HepG2 (cell line): ENCODE measurements at regions not wholly inside any gene's neighbourhood (a gene's known extent, or its start where the extent isn't known, plus 50 kb on each side); places are given as distances from the start of the nearest gene placed in this dataset.

Experiments
- ATAC-seq: fragments of 200-7000 bp; cut with Tn5 transposase; 3 replicates; pipeline ENCODE4 v1.9.1; 2020; ENCODE audit warnings: mild to moderate bottlenecking, moderate library complexity
- BruUV-seq: library from RNA; stranded (reverse); fragments of 400-500 nt; replicated peaks from 2 replicates; lab custom pipeline; 2021; lab: Mats Ljungman, UMichigan
- CTCF ChIA-PET: fragments of 300-600 bp; formaldehyde crosslinking; extraction: SDS; loops from one replicate; lab custom pipeline; 2021; ENCODE audit warnings: low total read pairs, inconsistent platforms, low intra/inter-chr PET ratio; lab: Yijun Ruan, JAX
- POLR2A ChIA-PET: fragments of 350-600 bp; sonication (Branson Sonifier 250); formaldehyde crosslinking; loops from one replicate; lab custom pipeline; 2020; ENCODE audit warnings: antibody characterized with exemption, inconsistent platforms; lab: Yijun Ruan, JAX
- DNase-seq: peaks from one replicate; pipeline ENCODE4 v3.0.0-alpha.2; 2015; ENCODE audit warnings: low spot score
- FAIRE-seq: peaks from 3 replicates; lab custom pipeline; 2011; peaks lifted over from hg19 to GRCh38; lab: Jason Lieb, UNC
- H2AFZ ChIP-seq: one replicate; pipeline ENCODE4 v1.6.1; 2011; ENCODE audit warnings: low read length, inconsistent platforms
- H3K27ac ChIP-seq: fragments of 300-600 bp; 3 replicates; pipeline ENCODE4 v1.8.0; 2011; ENCODE audit warnings: mixed run types, mild to moderate bottlenecking, mixed read lengths, low read length, inconsistent platforms; ENCODE audit not compliant: insufficient read depth; ENCODE audit errors: extremely low read length
- H3K27me3 ChIP-seq, 2 experiments: fragments of 200-600 bp in 1 of 2; 2 replicates in 1 of 2; 3 replicates in 1 of 2; pipeline versions ENCODE4 v1.6.0 to v1.8.0; 2011; ENCODE audit warnings: low read length in 2 of 2, mild to moderate bottlenecking in 2 of 2, moderate library complexity in 2 of 2, inconsistent platforms in 1 of 2; ENCODE audit not compliant: insufficient read depth in 2 of 2, control insufficient read depth in 1 of 2
- H3K36me3 ChIP-seq, 2 experiments: fragments of 200-600 bp in 1 of 2; replicated peaks in 1 of 2; 2 replicates in 1 of 2; 3 replicates in 1 of 2; pipeline versions ENCODE4 v1.5.1 to v1.8.0; 2011; ENCODE audit warnings: low read length in 2 of 2, inconsistent platforms in 1 of 2; ENCODE audit not compliant: insufficient read depth in 2 of 2, control insufficient read depth in 1 of 2
- H3K4me1 ChIP-seq: 2 replicates; pipeline ENCODE4 v1.5.1; 2012; ENCODE audit warnings: low read length, inconsistent platforms; ENCODE audit not compliant: insufficient read depth
- H3K4me2 ChIP-seq: 2 replicates; pipeline ENCODE4 v1.6.0; 2011; ENCODE audit warnings: low read depth, low read length, inconsistent platforms
- H3K4me3 ChIP-seq, 3 experiments: fragments of 200-600 bp in 1 of 3; sonication (generic), shearing (Covaris generic) in 1 of 3; replicated peaks in 1 of 3; 2 replicates each; pipeline ENCODE4 v1.5.1; 2011 to 2016; ENCODE audit warnings: low read length in 3 of 3, inconsistent platforms in 2 of 3, low read depth in 2 of 3, mild to moderate bottlenecking in 2 of 3, control low read depth in 1 of 3, mixed read lengths in 1 of 3; ENCODE audit not compliant: insufficient read depth in 1 of 3
- H3K79me2 ChIP-seq: one replicate; pipeline ENCODE4 v1.6.1; 2011; ENCODE audit warnings: low read length, inconsistent platforms; ENCODE audit not compliant: insufficient read depth
- H3K9ac ChIP-seq: 2 replicates; pipeline ENCODE4 v1.6.0; 2011; ENCODE audit warnings: mild to moderate bottlenecking, low read depth, low read length, inconsistent platforms; ENCODE audit not compliant: insufficient read depth
- H3K9me3 ChIP-seq: 2 replicates; pipeline ENCODE4 v1.5.1; 2012; ENCODE audit warnings: mild to moderate bottlenecking, low read length
- H4K20me1 ChIP-seq: 2 replicates; pipeline ENCODE4 v1.6.0; 2011; ENCODE audit warnings: inconsistent platforms, mild to moderate bottlenecking, low read length, moderate library complexity; ENCODE audit not compliant: insufficient read depth
- ADNP ChIP-seq: sonication (generic); formaldehyde crosslinking; IDR thresholded peaks from 2 replicates; pipeline ENCODE4 v1.4.0; 2020; ENCODE audit warnings: missing genetic modification reagents
- BATF2 ChIP-seq: sonication (generic); formaldehyde crosslinking; IDR thresholded peaks from 2 replicates; pipeline ENCODE4 v1.8.0; 2022; ENCODE audit warnings: mild to moderate bottlenecking, missing genetic modification reagents, moderate library complexity
- FOXP1 ChIP-seq, 2 experiments: fragments of 450-650 bp in 1 of 2; IDR thresholded peaks; 2 replicates each; pipeline ENCODE4 v1.6.1; 2017 to 2018; ENCODE audit warnings: antibody characterized with exemption in 1 of 2
- GATAD1 ChIP-seq: IDR thresholded peaks from 2 replicates; pipeline ENCODE4 v1.6.1; 2016; ENCODE audit warnings: missing genetic modification reagents, missing compliant biosample characterization
- GZF1 ChIP-seq: sonication (generic); formaldehyde crosslinking; IDR thresholded peaks from 2 replicates; pipeline ENCODE4 v1.5.1; 2020; ENCODE audit warnings: mild to moderate bottlenecking, missing genetic modification reagents
- HNF1B ChIP-seq: sonication (generic); formaldehyde crosslinking; IDR thresholded peaks from 2 replicates; pipeline ENCODE4 v1.5.1; 2020; ENCODE audit warnings: mild to moderate bottlenecking, moderate library complexity, missing genetic modification reagents
- HNRNPLL ChIP-seq: fragments of 200-400 bp; formaldehyde crosslinking; IDR thresholded peaks from 2 replicates; pipeline ENCODE4 v1.6.1; 2017; ENCODE audit warnings: mild to moderate bottlenecking, low read depth, low read length; ENCODE audit not compliant: poor library complexity, severe bottlenecking
- IKZF5 ChIP-seq: IDR thresholded peaks from 2 replicates; pipeline ENCODE4 v1.6.1; 2018; ENCODE audit warnings: missing genetic modification reagents, mild to moderate bottlenecking, missing compliant biosample characterization
- MEF2D ChIP-seq: sonication (generic); formaldehyde crosslinking; IDR thresholded peaks from 2 replicates; pipeline ENCODE4 v1.5.1; 2020; ENCODE audit warnings: mild to moderate bottlenecking, missing genetic modification reagents
- PAWR ChIP-seq: sonication (generic); formaldehyde crosslinking; IDR thresholded peaks from 2 replicates; pipeline ENCODE4 v1.4.0; 2020; ENCODE audit warnings: missing genetic modification reagents, mild to moderate bottlenecking, borderline replicate concordance
- PCBP1 ChIP-seq: fragments of 200-400 bp; formaldehyde crosslinking; IDR thresholded peaks from 2 replicates; pipeline ENCODE4 v1.6.1; 2017; ENCODE audit warnings: mild to moderate bottlenecking, low read depth, low read length, borderline replicate concordance
- PRMT3 ChIP-seq: sonication (generic); formaldehyde crosslinking; IDR thresholded peaks from 2 replicates; pipeline ENCODE4 v1.8.1; 2022; ENCODE audit warnings: low read depth, mild to moderate bottlenecking, moderate library complexity, missing genetic modification reagents, borderline replicate concordance
- SOX6 ChIP-seq, 2 experiments: fragments of 450-650 bp in 1 of 2; sonication (generic) in 1 of 2; formaldehyde crosslinking in 1 of 2; IDR thresholded peaks; 2 replicates each; pipeline versions ENCODE4 v1.4.0 to v1.6.1; 2017 to 2020; ENCODE audit warnings: antibody characterized with exemption in 1 of 2, mild to moderate bottlenecking in 1 of 2, missing genetic modification reagents in 1 of 2
- SPEN ChIP-seq: sonication (generic); formaldehyde crosslinking; IDR thresholded peaks from 2 replicates; pipeline ENCODE4 v1.5.1; 2020; ENCODE audit warnings: low read depth, mild to moderate bottlenecking, missing genetic modification reagents
- ZNF136 ChIP-seq: sonication (generic); formaldehyde crosslinking; IDR thresholded peaks from 2 replicates; pipeline ENCODE4 v1.8.1; 2022; ENCODE audit warnings: low read depth, mild to moderate bottlenecking, moderate library complexity, missing genetic modification reagents
- ZNF24 ChIP-seq: fragments of 450-650 bp; IDR thresholded peaks from 2 replicates; pipeline ENCODE4 v1.6.1; 2017; ENCODE audit warnings: antibody characterized with exemption, mild to moderate bottlenecking
- ZNF691 ChIP-seq: sonication (generic); formaldehyde crosslinking; IDR thresholded peaks from 2 replicates; pipeline ENCODE4 v1.4.0; 2020; ENCODE audit warnings: missing genetic modification reagents, low read depth, mild to moderate bottlenecking, borderline replicate concordance
- WGBS: methylation state at CpG from one replicate; pipeline ENCODE4 v1.1.6; 2017; ENCODE audit warnings: low lambda C conversion rate; 5-methylcytosine and 5-hydroxymethylcytosine counted together
- in situ Hi-C: cut with HindIII; loops from 2 replicates; pipeline ENCODE4 v1.10.0; 2017; ENCODE audit warnings: low pct_unique_long_range_greater_than_20kb; ENCODE audit not compliant: extremely low pct_ligation_motif_present
- intact Hi-C: fragments of 100-400 bp; cut with micrococcal nuclease; formaldehyde crosslinking; loops from one replicate; pipeline ENCODE4 v1.10.0; 2022; ENCODE audit not compliant: unreplicated experiment
- TF ChIP-seq, protein P1 (sequence below): sonication (generic); formaldehyde crosslinking; IDR thresholded peaks from 2 replicates; pipeline ENCODE4 v1.5.1; 2020; ENCODE audit warnings: mild to moderate bottlenecking, missing genetic modification reagents, borderline replicate concordance

- TF ChIP-seq HNF1B (no peak), FOXP1 (IDR thresholded peaks at IDR 0.05) (no peak), FOXP1 (CRISPR knock-in tag; IDR thresholded peaks at IDR 0.05) (no peak), IKZF5 (CRISPR knock-in tag) (no peak)
- TF ChIP-seq, all 625 proteins: peak for 0
These were observed 332.3 kb downstream of the COL11A1 start (continued) for GRCh38 chr1:102776071-102776470.

DNA sequence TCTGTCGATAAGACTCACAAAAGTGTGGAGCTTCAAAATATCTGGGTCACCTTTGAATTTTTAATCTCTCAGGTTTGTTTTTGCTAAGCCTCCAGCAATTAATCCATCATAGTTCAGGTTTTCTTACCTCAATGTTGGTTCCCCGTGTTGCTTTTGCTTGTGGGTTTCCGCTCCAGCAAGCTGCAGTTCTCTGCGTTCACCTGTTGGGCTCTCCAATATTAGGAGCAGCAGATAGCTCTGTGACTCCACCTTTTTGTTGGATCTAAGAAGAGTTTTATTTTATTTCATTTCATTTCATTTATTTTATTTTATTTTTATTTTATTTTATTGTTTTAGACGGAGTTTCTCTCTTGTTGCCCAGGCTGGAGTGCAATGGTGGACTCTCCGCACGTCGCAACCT lies 335.5 kb downstream of the COL11A1 start:
- no TSS peak for BruUV-seq
- no peak for TF ChIP-seq BATF2
- no peak for TF ChIP-seq ZNF691 (CRISPR knock-in tag)
- no peak for TF ChIP-seq ZNF136
- TF ChIP-seq HNRNPLL = no peak
- TF ChIP-seq PAWR = no peak
- no peak for TF ChIP-seq PCBP1
- TF ChIP-seq SOX6 (IDR thresholded peaks at IDR 0.05) = no peak
- TF ChIP-seq SOX6 (CRISPR knock-in tag; IDR thresholded peaks at IDR 0.05) = no peak
- TF ChIP-seq PRMT3 (CRISPR knock-in tag) = no peak
- no peak for TF ChIP-seq ADNP (CRISPR knock-in tag)
- TF ChIP-seq, protein P1, sequence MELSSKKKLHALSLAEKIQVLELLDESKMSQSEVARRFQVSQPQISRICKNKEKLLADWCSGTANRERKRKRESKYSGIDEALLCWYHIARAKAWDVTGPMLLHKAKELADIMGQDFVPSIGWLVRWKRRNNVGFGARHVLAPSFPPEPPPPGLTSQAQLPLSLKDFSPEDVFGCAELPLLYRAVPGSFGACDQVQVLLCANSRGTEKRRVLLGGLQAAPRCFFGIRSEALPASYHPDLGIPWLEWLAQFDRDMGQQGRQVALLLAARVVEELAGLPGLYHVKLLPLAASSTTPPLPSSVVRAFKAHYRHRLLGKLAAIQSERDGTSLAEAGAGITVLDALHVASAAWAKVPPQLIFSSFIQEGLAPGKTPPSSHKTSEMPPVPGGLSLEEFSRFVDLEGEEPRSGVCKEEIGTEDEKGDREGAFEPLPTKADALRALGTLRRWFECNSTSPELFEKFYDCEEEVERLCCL (CRISPR knock-in tag) = no peak
- no peak for TF ChIP-seq SPEN (CRISPR knock-in tag)
- TF ChIP-seq GZF1 (CRISPR knock-in tag) = no peak
- TF ChIP-seq MEF2D (CRISPR knock-in tag) = no peak
- TF ChIP-seq GATAD1 (CRISPR knock-in tag) = no peak
- no peak for TF ChIP-seq ZNF24
- in situ Hi-C loops (no loop called here), intact Hi-C loops (no loop called here)
- Histone ChIP-seq H3K4me2 (no peak overlapping the region), H3K9me3 (no peaks in the 10 kb centered on the region), H3K9ac (no peak overlapping the region), H3K36me3 (no peaks in the 10 kb centered on the region), H3K27me3 (no peaks in the 10 kb centered on the region), H2AFZ (no peak overlapping the region), H4K20me1 (no peaks in the 10 kb centered on the region), H3K4me1 (no peaks in the 10 kb centered on the region), H3K4me3 (no peak overlapping the region), H3K27ac (no peak overlapping the region), H3K79me2 (no peaks in the 10 kb centered on the region)
- 48% methylated on average over 8 of the region's 8 CpGs for WGBS
- ChIA-PET CTCF (no interaction called here), POLR2A (no interaction called here)
- no peak for DNase-seq
- no peak for FAIRE-seq
- ATAC-seq = peak; percentile 38; the same call in 1 of the 3 replicates
